22Rv1 (cell line): ENCODE measurements at regions not wholly inside any gene's neighbourhood (a gene's known extent, or its start where the extent isn't known, plus 50 kb on each side); places are given as distances from the start of the nearest gene placed in this dataset.

Experiments
- CTCF ChIP-seq: fragments of 450-650 bp; IDR thresholded peaks from 2 replicates; pipeline ENCODE4 v1.5.1; 2017; ENCODE audit warnings: mild to moderate bottlenecking
- ZFX ChIP-seq: fragments of 450-650 bp; IDR thresholded peaks from 2 replicates; pipeline ENCODE4 v1.6.1; 2017; ENCODE audit warnings: antibody characterized with exemption, borderline replicate concordance

DNA sequence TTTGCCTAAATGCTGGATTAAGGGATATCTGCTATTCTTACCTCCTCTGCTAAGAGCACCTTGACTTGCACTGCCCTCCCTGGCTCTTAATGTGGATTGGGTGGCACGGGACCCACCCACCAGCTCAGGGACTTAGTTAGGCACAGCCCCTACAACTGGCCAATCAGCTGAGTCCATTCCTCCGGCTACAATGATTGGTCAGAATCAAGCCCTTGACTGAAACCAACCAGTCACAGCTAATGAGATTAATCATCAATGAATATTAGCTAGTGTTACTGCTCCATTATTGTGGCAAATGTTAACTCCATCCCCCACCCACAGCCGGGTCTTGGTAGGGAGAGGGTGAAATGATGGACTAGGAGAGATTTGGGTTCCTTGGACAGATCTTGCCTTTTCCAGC is 328.0 kb downstream of the MN1 start:
- no peak for TF ChIP-seq CTCF
- TF ChIP-seq ZFX, result no peak
